GM19239 (cell line): ENCODE measurements at regions not wholly inside any gene's neighbourhood (a gene's known extent, or its start where the extent isn't known, plus 50 kb on each side); places are given as distances from the start of the nearest gene placed in this dataset.
"Not testable (repeated sequence)": the region's sequence is repeated elsewhere in the genome, so short reads cannot be mapped to it uniquely, and the experiment has no call there.

ENCODE experiments used
- DNase-seq: peaks from one replicate; pipeline ENCODE4 v3.0.0; 2011; ENCODE audit warnings: low spot score; ENCODE audit not compliant: insufficient read length
- FAIRE-seq: peaks from 2 replicates; lab custom pipeline; 2011; peaks lifted over from hg19 to GRCh38; lab: Jason Lieb, UNC

GRCh38 chr6:9783567-9783966 is 631.3 kb downstream of the TFAP2A start:
- DNase-seq (no peak), FAIRE-seq (no peak)

- FAIRE-seq = no peak
- DNase-seq = no peak
Observed at GRCh38 chr6:9766240-9766915, 648.5 kb downstream of the TFAP2A start.

- DNase-seq = no peak
- FAIRE-seq = no peak
Observed at GRCh38 chr6:9761220-9761619, 653.7 kb downstream of the TFAP2A start.

- no peak for DNase-seq
- FAIRE-seq = no peak
Observed at GRCh38 chr6:9754515-9754914, 660.4 kb downstream of the TFAP2A start.

- FAIRE-seq (no peak), DNase-seq (no peak)
Observed at GRCh38 chr6:9745966-9746365, 668.9 kb downstream of the TFAP2A start.

- DNase-seq (no peak), FAIRE-seq (no peak)
Observed at GRCh38 chr6:9745476-9745875, 669.4 kb downstream of the TFAP2A start.

GRCh38 chr6:9744119-9744518 is 670.8 kb downstream of the TFAP2A start:
- no peak for FAIRE-seq

GRCh38 chr6:9732056-9732455 is 682.8 kb downstream of the TFAP2A start:
- FAIRE-seq = no peak
- DNase-seq = no peak

More at GRCh38 chr6:9744119-9744518, 670.8 kb downstream of the TFAP2A start:
- DNase-seq = no peak

DNA sequence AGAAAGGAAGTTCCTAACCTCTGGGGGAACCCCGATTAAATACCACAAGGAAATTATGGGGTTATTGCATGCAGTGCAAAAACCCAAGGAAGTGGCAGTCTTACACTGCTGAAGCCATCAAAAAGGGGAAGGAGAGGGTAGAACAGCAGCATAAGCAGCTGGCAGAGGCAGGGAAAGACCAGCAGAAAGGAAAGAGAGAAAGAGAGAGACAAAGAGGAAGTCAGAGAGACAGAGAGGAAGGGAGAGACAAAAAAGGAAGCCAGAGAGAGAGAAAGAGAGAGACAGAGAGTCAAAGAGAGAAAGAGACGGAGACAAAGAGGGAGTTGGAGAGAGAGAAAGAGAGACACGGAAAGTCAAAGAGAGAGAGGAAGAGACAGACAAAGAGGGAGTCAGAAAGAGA is 689.1 kb downstream of the TFAP2A start:
- FAIRE-seq, DNase-seq: not testable (repeated sequence)

DNA sequence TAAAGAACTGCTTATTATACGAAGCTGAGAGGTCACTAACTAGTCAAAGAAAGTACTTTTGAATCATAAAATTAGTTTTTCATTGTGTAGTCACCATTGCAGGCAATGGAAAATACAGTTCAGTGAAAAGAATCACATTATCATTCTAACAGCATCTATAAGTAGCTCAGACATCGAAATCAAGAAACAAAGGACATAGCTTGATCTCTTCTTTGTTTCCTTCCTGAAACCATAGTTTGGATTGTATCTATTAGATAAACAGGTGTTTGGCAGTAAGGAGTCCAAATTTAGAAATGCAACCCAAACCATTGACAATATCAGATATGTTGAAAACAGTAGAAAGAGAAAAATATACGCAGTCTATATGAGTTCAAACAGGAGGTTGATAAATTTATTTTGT is 697.3 kb downstream of the TFAP2A start:
- no peak for DNase-seq
- FAIRE-seq = no peak

DNA sequence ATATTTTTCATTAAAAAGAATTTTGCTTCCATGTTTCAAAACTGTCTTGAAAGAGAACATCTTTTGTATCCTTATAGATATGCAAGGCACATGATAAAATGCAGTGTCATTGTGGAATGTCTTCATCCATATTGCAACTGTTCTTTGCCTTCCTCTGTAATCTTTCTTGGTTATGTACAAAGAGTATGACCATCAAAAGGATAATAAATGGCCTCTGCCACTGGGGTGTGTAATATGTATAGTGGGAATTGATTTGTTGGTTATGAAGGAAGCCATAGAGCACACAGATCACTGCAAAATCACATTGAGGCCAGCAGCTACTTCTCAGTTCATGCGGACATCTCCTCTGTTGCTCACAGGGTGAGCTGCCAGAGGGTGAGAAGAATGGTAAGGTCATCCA is 703.5 kb downstream of the TFAP2A start:
- no peak for FAIRE-seq
- no peak for DNase-seq

GRCh38 chr6:9710574-9710973 is 704.3 kb downstream of the TFAP2A start:
- DNase-seq (no peak), FAIRE-seq (no peak)

DNA sequence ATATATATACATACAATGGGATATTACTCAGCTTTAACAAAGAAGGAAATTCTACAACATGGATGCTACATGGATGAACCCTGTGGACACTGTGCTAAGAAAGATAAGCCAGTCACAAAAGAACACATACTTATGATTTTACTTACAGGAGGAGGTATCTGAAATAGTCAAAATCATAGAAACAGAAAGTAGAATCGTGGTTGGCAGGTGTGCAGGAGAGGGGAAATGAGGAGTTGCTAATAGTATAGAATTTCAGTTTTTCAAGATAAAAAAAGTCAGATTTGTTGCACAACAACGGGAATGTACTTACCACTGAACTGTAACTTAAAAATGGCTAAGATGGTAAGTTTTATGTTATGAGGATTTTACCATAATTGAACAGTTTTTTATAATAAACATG is 706.3 kb downstream of the TFAP2A start:
- FAIRE-seq (no peak), DNase-seq (no peak)

- DNase-seq = no peak
- FAIRE-seq = no peak
Observed at GRCh38 chr6:9704989-9705388, 709.9 kb downstream of the TFAP2A start.

- DNase-seq (no peak), FAIRE-seq (no peak)
Observed at GRCh38 chr6:9702914-9703313, 712.0 kb downstream of the TFAP2A start.

- FAIRE-seq (no peak), DNase-seq (no peak)
Observed at GRCh38 chr6:9699888-9700287, 715.0 kb downstream of the TFAP2A start.

GRCh38 chr6:9697263-9697931 is 717.5 kb downstream of the TFAP2A start:
- FAIRE-seq = no peak
- DNase-seq = no peak

DNA sequence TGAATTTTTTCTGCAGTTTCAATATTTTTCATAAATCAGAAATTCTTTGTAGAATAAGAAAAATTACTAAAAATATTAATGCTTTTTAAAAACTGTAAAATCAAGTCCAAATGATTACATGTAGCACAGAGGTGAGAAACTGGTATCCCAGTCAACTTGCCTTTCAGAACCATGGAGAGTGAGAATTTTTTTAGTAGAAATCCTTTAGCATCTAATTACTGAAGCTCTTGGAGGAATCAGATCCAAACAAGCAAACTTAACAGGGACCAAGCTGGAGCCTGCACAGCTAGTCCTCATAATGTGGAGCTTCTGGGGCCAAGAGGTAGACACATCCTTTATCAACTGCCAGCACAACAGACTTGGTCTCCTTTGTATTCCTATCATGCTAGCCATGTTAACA is 724.5 kb downstream of the TFAP2A start:
- FAIRE-seq (no peak), DNase-seq (no peak)

DNA sequence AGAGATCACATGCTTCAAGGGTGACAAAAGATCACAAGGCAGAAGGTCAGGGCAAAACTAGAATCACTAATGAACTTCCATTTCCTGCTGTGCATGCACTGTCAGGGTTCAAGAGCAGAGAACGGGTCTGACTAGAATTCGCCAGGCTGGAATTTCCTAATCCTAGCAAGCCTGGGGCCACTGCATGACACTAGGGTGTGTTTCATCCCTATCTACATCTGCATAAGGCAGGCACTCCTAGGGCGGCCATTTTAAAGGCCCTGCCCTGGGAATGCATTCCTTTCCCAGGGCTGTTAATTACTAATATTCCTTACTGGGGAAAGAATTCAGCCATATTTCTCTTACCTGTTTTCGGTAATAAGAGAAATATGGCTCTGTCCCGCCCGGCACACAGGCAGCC is 734.1 kb downstream of the TFAP2A start:
- not testable (repeated sequence) for DNase-seq, FAIRE-seq

DNA sequence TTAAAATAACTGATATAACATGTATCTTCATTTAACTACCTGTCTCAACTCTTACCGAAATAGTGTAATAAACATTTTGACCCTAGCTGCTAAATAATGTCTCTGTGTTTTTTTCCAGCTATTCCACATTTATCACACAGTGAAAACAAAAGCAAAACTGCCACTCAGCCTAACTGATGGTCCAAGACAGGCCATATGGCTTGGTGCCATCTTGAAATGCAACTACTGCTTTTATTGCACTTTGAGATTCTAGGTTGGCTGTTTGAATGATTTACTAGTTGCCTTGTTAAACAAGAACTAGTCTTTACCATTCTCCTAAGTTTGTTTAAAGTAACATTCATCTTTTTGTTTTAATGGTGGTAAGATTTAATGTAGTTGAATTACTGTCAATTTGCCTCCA is 739.8 kb downstream of the TFAP2A start:
- FAIRE-seq (no peak), DNase-seq (no peak)

DNA sequence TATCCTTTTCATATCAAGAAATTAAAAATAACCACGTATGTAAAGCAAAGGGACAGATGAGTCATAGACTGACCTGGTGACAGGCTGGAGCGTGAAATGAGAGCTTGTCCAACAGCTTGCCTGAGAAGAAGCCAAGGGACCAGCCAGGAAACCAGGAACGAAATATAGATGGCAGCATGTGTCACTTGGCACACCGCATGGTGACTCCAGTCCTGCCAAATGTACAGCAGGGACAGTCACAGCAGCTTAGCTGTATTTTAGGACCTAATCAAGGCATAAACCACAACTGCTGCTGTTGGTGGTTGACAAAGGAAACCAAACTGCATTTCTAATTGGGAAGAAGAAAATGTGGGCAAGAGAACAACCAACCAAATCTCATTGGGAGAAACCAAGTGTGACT is 755.0 kb downstream of the TFAP2A start:
- no peak for FAIRE-seq

DNA sequence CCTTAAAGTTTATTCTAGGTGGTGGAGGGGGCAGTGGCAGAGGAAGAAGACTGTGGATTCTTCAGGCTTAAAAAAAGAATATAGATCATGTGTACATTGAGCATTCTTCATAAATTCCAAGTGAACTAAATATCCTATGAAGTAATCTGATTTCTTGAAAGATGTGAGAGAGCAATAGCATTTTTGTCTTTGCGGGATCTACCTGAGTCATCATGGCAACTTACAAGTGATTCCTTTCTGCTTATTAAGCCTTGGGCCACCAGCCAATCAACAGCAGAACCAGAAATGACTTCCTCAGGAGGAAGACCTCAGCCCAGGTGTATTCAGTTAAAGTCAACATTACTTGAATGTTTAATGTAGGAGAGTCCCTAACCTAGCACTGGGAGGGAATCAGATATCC is 756.9 kb downstream of the TFAP2A start:
- DNase-seq (no peak), FAIRE-seq (no peak)

More for the DNA sequence above, 755.0 kb downstream of the TFAP2A start:
- no peak for DNase-seq
